SK-N-SH treated with all-trans-retinoic acid at 6 μM for 48 hours (cell line): ENCODE measurements at regions not wholly inside any gene's neighbourhood (a gene's known extent, or its start where the extent isn't known, plus 50 kb on each side); places are given as distances from the start of the nearest gene placed in this dataset.

Source experiments
- ARNTL ChIP-seq: fragments of 450-650 bp; formaldehyde crosslinking; IDR thresholded peaks from 2 replicates; pipeline ENCODE4 v1.5.0; 2020; ENCODE audit warnings: low read depth, mild to moderate bottlenecking, moderate library complexity, borderline replicate concordance
- CREB5 ChIP-seq: fragments of 250-450 bp; sonication (Bioruptor Pico); IDR thresholded peaks from 2 replicates; pipeline ENCODE4 v1.5.1; 2020; ENCODE audit warnings: low read depth, mild to moderate bottlenecking, moderate library complexity
- CSDC2 ChIP-seq: fragments of 250-450 bp; sonication (Bioruptor Pico); IDR thresholded peaks from 2 replicates; pipeline ENCODE4 v1.5.0; 2020; ENCODE audit warnings: mild to moderate bottlenecking, moderate library complexity
- CSRNP3 ChIP-seq: fragments of 250-450 bp; sonication (Bioruptor Pico); IDR thresholded peaks from 2 replicates; pipeline ENCODE4 v1.5.1; 2021; ENCODE audit warnings: mild to moderate bottlenecking, moderate library complexity
- ESRRG ChIP-seq: fragments of 250-450 bp; sonication (Bioruptor Pico); IDR thresholded peaks from 2 replicates; pipeline ENCODE4 v1.6.1; 2021; ENCODE audit warnings: mild to moderate bottlenecking
- GLIS3 ChIP-seq: fragments of 250-450 bp; sonication (Bioruptor Pico); IDR thresholded peaks from 2 replicates; pipeline ENCODE4 v1.5.0; 2020; ENCODE audit warnings: mild to moderate bottlenecking, moderate library complexity
- OSR1 ChIP-seq: fragments of 250-450 bp; sonication (Bioruptor Pico); IDR thresholded peaks from 2 replicates; pipeline ENCODE4 v1.8.0; 2022; ENCODE audit warnings: moderate library complexity, mild to moderate bottlenecking, inconsistent platforms
- POU6F1 ChIP-seq: fragments of 250-450 bp; sonication (Bioruptor Pico); IDR thresholded peaks from 2 replicates; pipeline ENCODE4 v1.8.0; 2021; ENCODE audit warnings: low read depth, mild to moderate bottlenecking, moderate library complexity, borderline replicate concordance
- SNAI2 ChIP-seq: fragments of 250-450 bp; sonication (Bioruptor Pico); IDR thresholded peaks from 2 replicates; pipeline ENCODE4 v1.5.0; 2020; ENCODE audit warnings: mild to moderate bottlenecking, moderate library complexity
- ZC3H10 ChIP-seq: fragments of 250-450 bp; sonication (Bioruptor Pico); IDR thresholded peaks from 2 replicates; pipeline ENCODE4 v1.5.1; 2021; ENCODE audit warnings: mild to moderate bottlenecking, moderate library complexity
- ZFP30 ChIP-seq: fragments of 450-650 bp; formaldehyde crosslinking; IDR thresholded peaks from 2 replicates; pipeline ENCODE4 v1.5.0; 2022; ENCODE audit warnings: mild to moderate bottlenecking, moderate library complexity
- ZNF70 ChIP-seq: fragments of 450-650 bp; formaldehyde crosslinking; IDR thresholded peaks from 2 replicates; pipeline ENCODE4 v1.5.0; 2020; ENCODE audit warnings: mild to moderate bottlenecking, moderate library complexity
- ZNF8 ChIP-seq: fragments of 450-650 bp; formaldehyde crosslinking; IDR thresholded peaks from 2 replicates; pipeline ENCODE4 v1.5.0; 2020; ENCODE audit warnings: mild to moderate bottlenecking, moderate library complexity

- TF ChIP-seq GLIS3 (no peak), CREB5 (CRISPR knock-in tag) (no peak), ZFP30 (CRISPR knock-in tag) (no peak), ZNF70 (CRISPR knock-in tag) (no peak), OSR1 (CRISPR knock-in tag) (no peak), ARNTL (CRISPR knock-in tag) (no peak), CSRNP3 (CRISPR knock-in tag) (no peak), SNAI2 (no peak), ZNF8 (no peak), POU6F1 (CRISPR knock-in tag) (no peak), CSDC2 (CRISPR knock-in tag) (no peak), ZC3H10 (CRISPR knock-in tag) (no peak), ESRRG (CRISPR knock-in tag) (no peak)
These were observed 703.9 kb upstream of the ATXN7L3B start for GRCh38 chr12:73833746-73834145.
